Neural progenitor cell (in vitro differentiated cells): ENCODE measurements at regions not wholly inside any gene's neighbourhood (a gene's known extent, or its start where the extent isn't known, plus 50 kb on each side); places are given as distances from the start of the nearest gene placed in this dataset.

Experiments used
- EZH2 ChIP-seq: fragments of 200-600 bp; sonication (generic); IDR thresholded peaks from 2 replicates; pipeline ENCODE4 v1.6.1; 2017; ENCODE audit warnings: antibody characterized with exemption, mild to moderate bottlenecking, moderate library complexity
- EZH2phosphoT487 ChIP-seq: fragments of 200-600 bp; sonication (generic); IDR thresholded peaks from 2 replicates; pipeline ENCODE4 v1.6.1; 2017; ENCODE audit warnings: antibody characterized with exemption

GRCh38 chr13:33550885-33551284, 265.3 kb upstream of the STARD13 start:
- TF ChIP-seq EZH2phosphoT487: no peak
- no peak for TF ChIP-seq EZH2
